DND-41 (cell line): ENCODE measurements at regions not wholly inside any gene's neighbourhood (a gene's known extent, or its start where the extent isn't known, plus 50 kb on each side); places are given as distances from the start of the nearest gene placed in this dataset.

Source experiments
- ATAC-seq: fragments of 200-7000 bp; cut with Tn5 transposase; 3 replicates; pipeline ENCODE4 v1.9.1; 2021; ENCODE audit warnings: low read depth; ENCODE audit not compliant: insufficient read depth
- DNase-seq: peaks from one replicate; pipeline ENCODE4 v3.0.0-alpha.2; 2020
- H2AFZ ChIP-seq: 2 replicates; pipeline ENCODE4 v1.6.0; 2012; ENCODE audit warnings: low read depth, low read length
- H3K27ac ChIP-seq: 2 replicates; pipeline ENCODE4 v1.5.1; 2012; ENCODE audit warnings: low read length, inconsistent platforms
- H3K27me3 ChIP-seq: fragments of 200-600 bp; sonication (generic); 2 replicates; pipeline ENCODE4 v1.6.0; 2012; ENCODE audit warnings: low read length, mild to moderate bottlenecking, inconsistent platforms; ENCODE audit not compliant: insufficient read depth, poor library complexity
- H3K36me3 ChIP-seq: 2 replicates; pipeline ENCODE4 v1.5.1; 2012; ENCODE audit warnings: low read length, inconsistent platforms; ENCODE audit not compliant: insufficient read depth
- H3K4me1 ChIP-seq: 2 replicates; pipeline ENCODE4 v1.5.1; 2012; ENCODE audit warnings: mild to moderate bottlenecking, low read length; ENCODE audit not compliant: insufficient read depth
- H3K4me2 ChIP-seq: 2 replicates; pipeline ENCODE4 v1.6.0; 2012; ENCODE audit warnings: mild to moderate bottlenecking, moderate library complexity, low read length, inconsistent platforms; ENCODE audit not compliant: insufficient read depth
- H3K4me3 ChIP-seq, 2 experiments: fragments of 200-600 bp in 1 of 2; shearing (Covaris generic) in 1 of 2; 2 replicates each; pipeline ENCODE4 v1.5.1; 2012 to 2016; ENCODE audit warnings: inconsistent platforms in 2 of 2, low read length in 2 of 2, mild to moderate bottlenecking in 2 of 2, low read depth in 1 of 2, moderate library complexity in 1 of 2
- H3K79me2 ChIP-seq: 2 replicates; pipeline ENCODE4 v1.6.0; 2012; ENCODE audit warnings: low read length, inconsistent platforms; ENCODE audit not compliant: insufficient read depth
- H3K9ac ChIP-seq: 2 replicates; pipeline ENCODE4 v1.6.0; 2012; ENCODE audit warnings: low read depth, mild to moderate bottlenecking, inconsistent platforms, low read length, moderate library complexity
- H3K9me3 ChIP-seq: 2 replicates; pipeline ENCODE4 v1.5.1; 2012; ENCODE audit warnings: low read length, moderate library complexity, mild to moderate bottlenecking, inconsistent platforms; ENCODE audit not compliant: insufficient read depth, severe bottlenecking
- H4K20me1 ChIP-seq: 2 replicates; pipeline ENCODE4 v1.6.0; 2012; ENCODE audit warnings: low read length; ENCODE audit not compliant: insufficient read depth
- EZH2 ChIP-seq: IDR thresholded peaks from 3 replicates; pipeline ENCODE4 v1.6.1; 2012; ENCODE audit warnings: borderline replicate concordance, low read depth, mild to moderate bottlenecking, moderate library complexity, low read length, inconsistent platforms; ENCODE audit not compliant: severe bottlenecking
- TF ChIP-seq, protein P1 (sequence below): IDR thresholded peaks from 2 replicates; pipeline ENCODE4 v1.5.1; 2012; ENCODE audit warnings: borderline replicate concordance, low read length, moderate library complexity, mild to moderate bottlenecking; ENCODE audit not compliant: poor library complexity, severe bottlenecking; ENCODE audit errors: extremely low read depth

DNA sequence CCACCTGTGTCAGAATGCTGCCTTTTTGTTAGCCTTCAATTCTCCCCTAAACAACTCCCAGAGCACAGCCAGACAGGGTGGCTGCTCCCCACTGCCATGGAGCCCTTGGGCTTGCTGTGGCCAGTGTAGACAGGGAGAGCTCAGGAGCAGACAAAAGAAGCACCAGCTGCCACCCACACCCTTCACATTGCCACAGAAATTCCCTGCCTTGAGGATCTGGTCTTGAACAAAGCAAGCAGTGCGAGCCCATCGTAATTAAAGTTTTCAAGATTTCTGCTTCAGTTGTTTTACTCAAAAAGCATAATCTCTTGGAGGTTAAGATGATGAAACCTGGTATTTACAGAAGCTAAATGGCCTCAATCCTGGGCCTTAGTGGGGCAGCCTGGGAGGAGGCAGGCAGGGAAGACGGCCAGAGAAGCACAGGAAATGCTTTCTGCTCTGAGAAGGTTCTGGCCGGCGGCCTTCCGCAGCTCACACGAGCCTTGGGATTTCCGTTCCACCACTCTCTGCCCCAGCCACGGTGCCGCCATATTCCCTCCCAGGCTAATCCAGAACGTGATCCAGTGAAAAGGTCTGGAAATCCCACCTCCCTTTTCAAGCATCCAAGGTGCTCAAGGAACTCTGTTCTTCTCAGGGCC, 535.2 kb downstream of the BCL11B start:
- TF ChIP-seq, protein P1, sequence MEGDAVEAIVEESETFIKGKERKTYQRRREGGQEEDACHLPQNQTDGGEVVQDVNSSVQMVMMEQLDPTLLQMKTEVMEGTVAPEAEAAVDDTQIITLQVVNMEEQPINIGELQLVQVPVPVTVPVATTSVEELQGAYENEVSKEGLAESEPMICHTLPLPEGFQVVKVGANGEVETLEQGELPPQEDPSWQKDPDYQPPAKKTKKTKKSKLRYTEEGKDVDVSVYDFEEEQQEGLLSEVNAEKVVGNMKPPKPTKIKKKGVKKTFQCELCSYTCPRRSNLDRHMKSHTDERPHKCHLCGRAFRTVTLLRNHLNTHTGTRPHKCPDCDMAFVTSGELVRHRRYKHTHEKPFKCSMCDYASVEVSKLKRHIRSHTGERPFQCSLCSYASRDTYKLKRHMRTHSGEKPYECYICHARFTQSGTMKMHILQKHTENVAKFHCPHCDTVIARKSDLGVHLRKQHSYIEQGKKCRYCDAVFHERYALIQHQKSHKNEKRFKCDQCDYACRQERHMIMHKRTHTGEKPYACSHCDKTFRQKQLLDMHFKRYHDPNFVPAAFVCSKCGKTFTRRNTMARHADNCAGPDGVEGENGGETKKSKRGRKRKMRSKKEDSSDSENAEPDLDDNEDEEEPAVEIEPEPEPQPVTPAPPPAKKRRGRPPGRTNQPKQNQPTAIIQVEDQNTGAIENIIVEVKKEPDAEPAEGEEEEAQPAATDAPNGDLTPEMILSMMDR: no peak
- no peak for TF ChIP-seq EZH2
- Histone ChIP-seq H3K36me3 (no peaks in the 10 kb centered on the region), H3K4me3 (no peak overlapping the region), H3K9me3 (no peaks in the 10 kb centered on the region), H3K27me3 (no peaks in the 10 kb centered on the region), H3K4me1 (no peaks in the 10 kb centered on the region), H4K20me1 (no peaks in the 10 kb centered on the region), H3K9ac (no peak overlapping the region), H3K4me2 (no peak overlapping the region), H3K27ac (no peak overlapping the region), H2AFZ (no peak overlapping the region), H3K79me2 (no peaks in the 10 kb centered on the region)
- no peak for ATAC-seq
- no peak for DNase-seq

DNA sequence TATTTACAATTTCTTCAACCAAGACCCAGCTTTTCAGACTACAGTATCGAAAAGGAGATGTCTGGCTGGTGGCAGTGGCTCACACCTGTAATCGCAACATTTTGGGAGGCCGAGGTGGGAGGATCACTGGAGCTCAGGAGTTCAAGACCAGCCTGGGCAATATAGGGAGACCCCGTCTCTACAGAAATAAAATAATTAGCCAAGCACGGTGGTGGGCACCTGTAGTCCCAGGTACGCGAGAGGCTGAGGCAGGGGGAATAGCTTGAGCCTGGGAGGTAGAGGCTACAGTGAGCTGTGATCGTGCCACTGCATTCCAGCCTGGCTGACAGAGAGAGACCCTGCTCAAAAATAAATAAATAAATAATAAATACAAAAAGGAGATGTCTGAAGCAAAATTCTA, 530.5 kb downstream of the BCL11B start:
- H2AFZ ChIP-seq: no peak overlapping the region
- peaks cover 5% of the 10 kb centered on the region; the same call in 1 of the 2 replicates for H3K4me1 ChIP-seq
- no peaks in the 10 kb centered on the region for H3K9me3 ChIP-seq
- H3K27me3 ChIP-seq: no peaks in the 10 kb centered on the region
- H3K9ac ChIP-seq: no peak overlapping the region
- no peak for TF ChIP-seq EZH2
- TF ChIP-seq, protein P1: no peak
- H3K27ac ChIP-seq: no peak overlapping the region
- no peaks in the 10 kb centered on the region for H3K36me3 ChIP-seq
- ATAC-seq (no peak), DNase-seq (no peak)
- H3K79me2 ChIP-seq: no peaks in the 10 kb centered on the region
- no peaks in the 10 kb centered on the region for H4K20me1 ChIP-seq
- H3K4me3 ChIP-seq: no peak overlapping the region
- H3K4me2 ChIP-seq: no peak overlapping the region

DNA sequence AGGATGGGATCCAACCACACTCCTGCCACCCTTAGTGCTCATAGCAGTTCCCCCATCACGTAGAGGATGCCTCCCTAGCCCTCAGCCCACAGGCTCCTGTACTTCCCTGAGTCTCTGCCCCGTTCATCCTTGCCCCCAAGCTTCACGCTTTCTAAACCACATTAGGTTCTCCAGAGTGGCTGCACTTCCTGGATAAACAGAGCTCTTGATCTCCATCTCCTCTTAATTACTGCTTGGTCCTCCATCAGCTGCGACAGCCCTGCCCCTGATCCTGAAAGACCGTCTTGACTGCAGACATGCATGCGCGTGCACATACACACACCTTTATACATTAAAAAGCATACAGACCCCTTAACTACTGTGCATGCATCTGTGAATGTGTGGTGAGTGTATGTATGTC, 530.0 kb downstream of the BCL11B start:
- H3K9me3 ChIP-seq: no peaks in the 10 kb centered on the region
- peaks cover 5% of the 10 kb centered on the region; the same call in 1 of the 2 replicates for H3K4me1 ChIP-seq
- DNase-seq (peak; percentile 22), ATAC-seq (0 out of 3 replicates have a peak, but pooled peaks have one; percentile 19)
- no peak overlapping the region for H3K4me2 ChIP-seq
- H2AFZ ChIP-seq: no peak overlapping the region
- no peaks in the 10 kb centered on the region for H3K36me3 ChIP-seq
- no peak overlapping the region for H3K27ac ChIP-seq
- H4K20me1 ChIP-seq: no peaks in the 10 kb centered on the region
- H3K4me3 ChIP-seq: no peak overlapping the region
- no peak for TF ChIP-seq EZH2
- TF ChIP-seq, protein P1: no peak
- H3K79me2 ChIP-seq: no peaks in the 10 kb centered on the region
- no peak overlapping the region for H3K9ac ChIP-seq
- H3K27me3 ChIP-seq: no peaks in the 10 kb centered on the region
